ENCODE measurements at regions not wholly inside any gene's neighbourhood (a gene's known extent, or its start where the extent isn't known, plus 50 kb on each side); places are given as distances from the start of the nearest gene placed in this dataset.

GRCh38 chr2:62304429-62305417, 108.8 kb downstream of the B3GNT2 start:
- TF ChIP-seq CTCF (IDR thresholded peaks at IDR 0.05) (no peak), REST (IDR thresholded peaks at IDR 0.05; ENCODE audit: insufficient read depth in 1 of 2, low read depth in 2 of 2, low read length in 1 of 2) (no peak), POLR2AphosphoS5 (IDR thresholded peaks at IDR 0.05; ENCODE audit: low read depth, low read length) (no peak), SIN3A (IDR thresholded peaks at IDR 0.05; ENCODE audit: borderline replicate concordance, insufficient read depth, low read depth, low read length) (no peak), TCF7L2 (IDR thresholded peaks at IDR 0.05; ENCODE audit: low read depth, low read length) (no peak)

Data from Panc1 (cell line).